ENCODE measurements at regions not wholly inside any gene's neighbourhood (a gene's known extent, or its start where the extent isn't known, plus 50 kb on each side); places are given as distances from the start of the nearest gene placed in this dataset.
"Not testable (repeated sequence)": the region's sequence is repeated elsewhere in the genome, so short reads cannot be mapped to it uniquely, and the experiment has no call there.

GRCh38 chr1:121008512-121009215, 119.1 kb downstream of the PPIAL4A start:
- TF ChIP-seq CTCF (IDR thresholded peaks at IDR 0.05; ENCODE audit: low read length); EZH2 (IDR thresholded peaks at IDR 0.05; ENCODE audit: borderline replicate concordance, low read length): not testable (repeated sequence)
